Astrocyte of the spinal cord (primary cell): ENCODE measurements at regions not wholly inside any gene's neighbourhood (a gene's known extent, or its start where the extent isn't known, plus 50 kb on each side); places are given as distances from the start of the nearest gene placed in this dataset.

Experiments used
- DNase-seq: peaks from one replicate; pipeline ENCODE4 v3.0.0; 2011; ENCODE audit warnings: low read depth, low spot score
- H3K4me3 ChIP-seq: 2 replicates; pipeline ENCODE4 v1.5.1; 2011; ENCODE audit warnings: low read depth, mild to moderate bottlenecking, low read length, moderate library complexity
- CTCF ChIP-seq: IDR thresholded peaks from 2 replicates; pipeline ENCODE4 v1.5.1; 2012; ENCODE audit warnings: low read depth, mild to moderate bottlenecking, low read length, inconsistent platforms
- in situ Hi-C: cut with HindIII; loops from 2 replicates; pipeline ENCODE4 v1.10.0; 2017; ENCODE audit warnings: low sequenced_read_pairs

GRCh38 chr4:22336822-22337221 lies 179.0 kb downstream of the ADGRA3 start:
- DNase-seq, result no peak
- no peak overlapping the region for H3K4me3 ChIP-seq
- TF ChIP-seq CTCF, result no peak
- in situ Hi-C loops, result no loop called here

- in situ Hi-C loops, result no loop called here
- TF ChIP-seq CTCF, result no peak
These were observed 181.7 kb downstream of the ADGRA3 start for GRCh38 chr4:22334155-22334554.

GRCh38 chr4:22324422-22324821 lies 191.4 kb downstream of the ADGRA3 start:
- no peak for DNase-seq
- in situ Hi-C loops, result no loop called here
- H3K4me3 ChIP-seq, result no peak overlapping the region
- no peak for TF ChIP-seq CTCF

More at GRCh38 chr4:22334155-22334554, 181.7 kb downstream of the ADGRA3 start:
- DNase-seq, result no peak
- no peak overlapping the region for H3K4me3 ChIP-seq

DNA sequence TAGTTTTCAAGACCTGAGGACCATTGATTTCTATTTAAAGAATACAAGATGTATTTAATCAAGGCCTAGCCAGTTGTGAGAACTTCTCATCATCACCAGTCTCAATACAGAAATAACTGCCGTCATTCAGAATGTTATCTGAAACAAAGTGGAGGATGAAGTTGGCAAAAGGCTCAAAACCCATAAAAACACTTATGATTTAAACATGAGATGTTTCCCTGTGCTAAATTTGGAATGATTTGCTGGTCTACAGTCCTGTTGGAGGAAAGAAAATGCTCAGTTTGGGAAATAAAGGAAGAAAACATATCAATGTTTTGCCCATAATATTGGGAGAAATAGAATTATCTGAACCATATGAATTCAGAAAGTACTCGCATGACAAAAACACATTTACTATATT lies 192.2 kb downstream of the ADGRA3 start:
- no peak overlapping the region for H3K4me3 ChIP-seq
- in situ Hi-C loops, result no loop called here
- TF ChIP-seq CTCF, result no peak
- no peak for DNase-seq

DNA sequence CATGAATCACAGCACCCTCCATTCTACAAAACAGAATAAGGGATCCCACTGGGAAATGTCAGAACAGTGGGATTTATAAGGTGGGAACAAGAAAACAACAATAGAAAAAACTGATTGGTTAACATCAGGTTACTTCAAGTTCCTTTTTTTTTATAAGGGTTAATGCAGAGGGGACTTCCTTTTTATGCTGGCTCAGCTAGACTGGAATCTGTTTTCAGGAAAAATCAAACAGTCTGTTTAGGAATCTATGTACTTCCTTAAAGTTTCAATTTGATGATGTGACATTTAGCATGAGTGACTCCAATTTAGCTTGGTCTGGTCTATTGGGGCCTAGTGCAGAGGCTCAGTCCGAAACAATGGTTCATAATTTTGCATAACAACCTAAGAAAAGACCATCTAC lies 192.9 kb downstream of the ADGRA3 start:
- H3K4me3 ChIP-seq, result no peak overlapping the region
- in situ Hi-C loops, result no loop called here
- DNase-seq, result no peak
- no peak for TF ChIP-seq CTCF

GRCh38 chr4:22315628-22316027 lies 200.2 kb downstream of the ADGRA3 start:
- in situ Hi-C loops, result no loop called here
- TF ChIP-seq CTCF, result no peak
- H3K4me3 ChIP-seq, result no peak overlapping the region
- DNase-seq, result no peak

- no peak for TF ChIP-seq CTCF
- H3K4me3 ChIP-seq, result no peak overlapping the region
- DNase-seq, result no peak
- in situ Hi-C loops, result no loop called here
These were observed 201.9 kb downstream of the ADGRA3 start for GRCh38 chr4:22313976-22314375.
